GM18520 (cell line): ENCODE measurements at regions not wholly inside any gene's neighbourhood (a gene's known extent, or its start where the extent isn't known, plus 50 kb on each side); places are given as distances from the start of the nearest gene placed in this dataset.
"Not testable (repeated sequence)": the region's sequence is repeated elsewhere in the genome, so short reads cannot be mapped to it uniquely, and the experiment has no call there.

Experiments
- ATAC-seq: cut with Tn5 transposase; IDR thresholded peaks from one replicate; pipeline ENCODE4 v1.9.1; 2021; ENCODE audit not compliant: unreplicated experiment

- ATAC-seq = no peak
These were observed 225.3 kb upstream of the SULF2 start for GRCh38 chr20:48010623-48011022.

- no peak for ATAC-seq
These were observed 223.7 kb upstream of the SULF2 start for GRCh38 chr20:48008850-48009515.

- no peak for ATAC-seq
These were observed 222.1 kb upstream of the SULF2 start for GRCh38 chr20:48007351-48007750.

GRCh38 chr20:48006036-48006833 lies 221.0 kb upstream of the SULF2 start:
- ATAC-seq = no peak

- no peak for ATAC-seq
These were observed 217.7 kb upstream of the SULF2 start for GRCh38 chr20:48003021-48003420.

GRCh38 chr20:48002517-48002970 lies 217.3 kb upstream of the SULF2 start:
- no peak for ATAC-seq

- ATAC-seq = no peak
These were observed 213.9 kb upstream of the SULF2 start for GRCh38 chr20:47999166-47999565.

- no peak for ATAC-seq
These were observed 213.5 kb upstream of the SULF2 start for GRCh38 chr20:47998736-47999135.

- no peak for ATAC-seq
These were observed 210.4 kb upstream of the SULF2 start for GRCh38 chr20:47995661-47996060.

- ATAC-seq = no peak
These were observed 208.5 kb upstream of the SULF2 start for GRCh38 chr20:47993817-47994216.

GRCh38 chr20:47993035-47993755 lies 207.9 kb upstream of the SULF2 start:
- no peak for ATAC-seq

GRCh38 chr20:47991875-47992488 lies 206.7 kb upstream of the SULF2 start:
- ATAC-seq = no peak

- ATAC-seq = no peak
These were observed 205.3 kb upstream of the SULF2 start for GRCh38 chr20:47990507-47991150.

- ATAC-seq = no peak
These were observed 204.7 kb upstream of the SULF2 start for GRCh38 chr20:47989957-47990356.

- no peak for ATAC-seq
These were observed 203.4 kb upstream of the SULF2 start for GRCh38 chr20:47988676-47989075.

- no peak for ATAC-seq
These were observed 200.0 kb upstream of the SULF2 start for GRCh38 chr20:47985092-47985850.

- no peak for ATAC-seq
These were observed 199.2 kb upstream of the SULF2 start for GRCh38 chr20:47984437-47984836.

GRCh38 chr20:47983642-47984041 lies 198.4 kb upstream of the SULF2 start:
- not testable (repeated sequence) for ATAC-seq

GRCh38 chr20:47982574-47983360 lies 197.5 kb upstream of the SULF2 start:
- ATAC-seq = no peak
